ENCODE measurements at regions not wholly inside any gene's neighbourhood (a gene's known extent, or its start where the extent isn't known, plus 50 kb on each side); places are given as distances from the start of the nearest gene placed in this dataset.
"Not testable (repeated sequence)": the region's sequence is repeated elsewhere in the genome, so short reads cannot be mapped to it uniquely, and the experiment has no call there.

DNA sequence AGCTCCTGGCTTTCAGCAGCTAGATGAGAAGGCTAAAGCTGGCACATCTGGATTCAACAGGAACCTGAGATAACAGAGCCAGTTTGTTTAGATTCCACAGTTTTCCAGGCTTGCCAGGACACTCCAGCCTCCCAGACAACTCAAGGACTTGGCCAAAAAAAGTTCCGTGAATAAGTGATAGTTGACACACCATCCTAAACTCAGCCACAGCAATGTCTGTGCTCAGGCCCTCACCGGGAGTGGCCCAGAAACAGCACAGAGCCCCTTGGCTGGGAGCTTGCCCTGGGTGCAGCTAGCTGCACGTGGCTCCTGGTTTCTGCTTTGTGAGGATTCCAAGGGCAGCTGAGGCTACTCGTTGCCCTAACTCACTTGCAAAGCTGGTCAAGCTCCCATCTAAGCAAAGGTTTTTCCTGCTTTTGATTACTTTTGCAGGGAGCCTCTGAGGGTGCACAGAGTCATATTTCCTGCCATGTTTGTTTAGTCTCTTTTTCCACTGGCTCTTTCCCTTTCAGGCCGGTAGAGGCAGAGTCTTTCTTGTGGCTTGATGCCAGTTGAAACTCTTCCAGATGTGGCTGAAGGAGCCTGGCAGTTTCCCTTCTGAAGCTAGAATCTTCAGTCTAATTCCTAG lies 118.3 kb upstream of the ECI2 start:
- no peak overlapping the region for H3K4me3 ChIP-seq
- H3K9me3 Mint-ChIP-seq, result no peaks in the 10 kb centered on the region
- no peak overlapping the region for H3K27ac ChIP-seq (ENCODE audit: low read depth)
- H3K79me2 ChIP-seq (replicated peaks; ENCODE audit: insufficient read depth), result no peaks in the 10 kb centered on the region
- H3K27me3 Mint-ChIP-seq (ENCODE audit: insufficient read depth, low read depth, poor library complexity), result no peaks in the 10 kb centered on the region
- H3K4me3 Mint-ChIP-seq, result no peak overlapping the region
- TF ChIP-seq CREB1 (CRISPR knock-in tag; IDR thresholded peaks at IDR 0.05; ENCODE audit: low read depth) (no peak), EZH2phosphoT487 (IDR thresholded peaks at IDR 0.05; ENCODE audit: unreplicated experiment) (no peak), POLR2AphosphoS5 (IDR thresholded peaks at IDR 0.05; ENCODE audit: low read depth) (no peak), STAT1 (IDR thresholded peaks at IDR 0.05; ENCODE audit: unreplicated experiment) (no peak), NANOG (IDR thresholded peaks at IDR 0.05; ENCODE audit: borderline replicate concordance) (no peak), ZNF114 (CRISPR knock-in tag; IDR thresholded peaks at IDR 0.05) (no peak)
- TF ChIP-seq, protein P1, sequence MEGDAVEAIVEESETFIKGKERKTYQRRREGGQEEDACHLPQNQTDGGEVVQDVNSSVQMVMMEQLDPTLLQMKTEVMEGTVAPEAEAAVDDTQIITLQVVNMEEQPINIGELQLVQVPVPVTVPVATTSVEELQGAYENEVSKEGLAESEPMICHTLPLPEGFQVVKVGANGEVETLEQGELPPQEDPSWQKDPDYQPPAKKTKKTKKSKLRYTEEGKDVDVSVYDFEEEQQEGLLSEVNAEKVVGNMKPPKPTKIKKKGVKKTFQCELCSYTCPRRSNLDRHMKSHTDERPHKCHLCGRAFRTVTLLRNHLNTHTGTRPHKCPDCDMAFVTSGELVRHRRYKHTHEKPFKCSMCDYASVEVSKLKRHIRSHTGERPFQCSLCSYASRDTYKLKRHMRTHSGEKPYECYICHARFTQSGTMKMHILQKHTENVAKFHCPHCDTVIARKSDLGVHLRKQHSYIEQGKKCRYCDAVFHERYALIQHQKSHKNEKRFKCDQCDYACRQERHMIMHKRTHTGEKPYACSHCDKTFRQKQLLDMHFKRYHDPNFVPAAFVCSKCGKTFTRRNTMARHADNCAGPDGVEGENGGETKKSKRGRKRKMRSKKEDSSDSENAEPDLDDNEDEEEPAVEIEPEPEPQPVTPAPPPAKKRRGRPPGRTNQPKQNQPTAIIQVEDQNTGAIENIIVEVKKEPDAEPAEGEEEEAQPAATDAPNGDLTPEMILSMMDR (conservative IDR thresholded peaks at IDR 0.05; ENCODE audit: low read depth in 2 of 2), result no peak
- TF ChIP-seq, protein P2, sequence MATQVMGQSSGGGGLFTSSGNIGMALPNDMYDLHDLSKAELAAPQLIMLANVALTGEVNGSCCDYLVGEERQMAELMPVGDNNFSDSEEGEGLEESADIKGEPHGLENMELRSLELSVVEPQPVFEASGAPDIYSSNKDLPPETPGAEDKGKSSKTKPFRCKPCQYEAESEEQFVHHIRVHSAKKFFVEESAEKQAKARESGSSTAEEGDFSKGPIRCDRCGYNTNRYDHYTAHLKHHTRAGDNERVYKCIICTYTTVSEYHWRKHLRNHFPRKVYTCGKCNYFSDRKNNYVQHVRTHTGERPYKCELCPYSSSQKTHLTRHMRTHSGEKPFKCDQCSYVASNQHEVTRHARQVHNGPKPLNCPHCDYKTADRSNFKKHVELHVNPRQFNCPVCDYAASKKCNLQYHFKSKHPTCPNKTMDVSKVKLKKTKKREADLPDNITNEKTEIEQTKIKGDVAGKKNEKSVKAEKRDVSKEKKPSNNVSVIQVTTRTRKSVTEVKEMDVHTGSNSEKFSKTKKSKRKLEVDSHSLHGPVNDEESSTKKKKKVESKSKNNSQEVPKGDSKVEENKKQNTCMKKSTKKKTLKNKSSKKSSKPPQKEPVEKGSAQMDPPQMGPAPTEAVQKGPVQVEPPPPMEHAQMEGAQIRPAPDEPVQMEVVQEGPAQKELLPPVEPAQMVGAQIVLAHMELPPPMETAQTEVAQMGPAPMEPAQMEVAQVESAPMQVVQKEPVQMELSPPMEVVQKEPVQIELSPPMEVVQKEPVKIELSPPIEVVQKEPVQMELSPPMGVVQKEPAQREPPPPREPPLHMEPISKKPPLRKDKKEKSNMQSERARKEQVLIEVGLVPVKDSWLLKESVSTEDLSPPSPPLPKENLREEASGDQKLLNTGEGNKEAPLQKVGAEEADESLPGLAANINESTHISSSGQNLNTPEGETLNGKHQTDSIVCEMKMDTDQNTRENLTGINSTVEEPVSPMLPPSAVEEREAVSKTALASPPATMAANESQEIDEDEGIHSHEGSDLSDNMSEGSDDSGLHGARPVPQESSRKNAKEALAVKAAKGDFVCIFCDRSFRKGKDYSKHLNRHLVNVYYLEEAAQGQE (IDR thresholded peaks at IDR 0.05; ENCODE audit: unreplicated experiment), result no peak
- TF ChIP-seq, protein P3, sequence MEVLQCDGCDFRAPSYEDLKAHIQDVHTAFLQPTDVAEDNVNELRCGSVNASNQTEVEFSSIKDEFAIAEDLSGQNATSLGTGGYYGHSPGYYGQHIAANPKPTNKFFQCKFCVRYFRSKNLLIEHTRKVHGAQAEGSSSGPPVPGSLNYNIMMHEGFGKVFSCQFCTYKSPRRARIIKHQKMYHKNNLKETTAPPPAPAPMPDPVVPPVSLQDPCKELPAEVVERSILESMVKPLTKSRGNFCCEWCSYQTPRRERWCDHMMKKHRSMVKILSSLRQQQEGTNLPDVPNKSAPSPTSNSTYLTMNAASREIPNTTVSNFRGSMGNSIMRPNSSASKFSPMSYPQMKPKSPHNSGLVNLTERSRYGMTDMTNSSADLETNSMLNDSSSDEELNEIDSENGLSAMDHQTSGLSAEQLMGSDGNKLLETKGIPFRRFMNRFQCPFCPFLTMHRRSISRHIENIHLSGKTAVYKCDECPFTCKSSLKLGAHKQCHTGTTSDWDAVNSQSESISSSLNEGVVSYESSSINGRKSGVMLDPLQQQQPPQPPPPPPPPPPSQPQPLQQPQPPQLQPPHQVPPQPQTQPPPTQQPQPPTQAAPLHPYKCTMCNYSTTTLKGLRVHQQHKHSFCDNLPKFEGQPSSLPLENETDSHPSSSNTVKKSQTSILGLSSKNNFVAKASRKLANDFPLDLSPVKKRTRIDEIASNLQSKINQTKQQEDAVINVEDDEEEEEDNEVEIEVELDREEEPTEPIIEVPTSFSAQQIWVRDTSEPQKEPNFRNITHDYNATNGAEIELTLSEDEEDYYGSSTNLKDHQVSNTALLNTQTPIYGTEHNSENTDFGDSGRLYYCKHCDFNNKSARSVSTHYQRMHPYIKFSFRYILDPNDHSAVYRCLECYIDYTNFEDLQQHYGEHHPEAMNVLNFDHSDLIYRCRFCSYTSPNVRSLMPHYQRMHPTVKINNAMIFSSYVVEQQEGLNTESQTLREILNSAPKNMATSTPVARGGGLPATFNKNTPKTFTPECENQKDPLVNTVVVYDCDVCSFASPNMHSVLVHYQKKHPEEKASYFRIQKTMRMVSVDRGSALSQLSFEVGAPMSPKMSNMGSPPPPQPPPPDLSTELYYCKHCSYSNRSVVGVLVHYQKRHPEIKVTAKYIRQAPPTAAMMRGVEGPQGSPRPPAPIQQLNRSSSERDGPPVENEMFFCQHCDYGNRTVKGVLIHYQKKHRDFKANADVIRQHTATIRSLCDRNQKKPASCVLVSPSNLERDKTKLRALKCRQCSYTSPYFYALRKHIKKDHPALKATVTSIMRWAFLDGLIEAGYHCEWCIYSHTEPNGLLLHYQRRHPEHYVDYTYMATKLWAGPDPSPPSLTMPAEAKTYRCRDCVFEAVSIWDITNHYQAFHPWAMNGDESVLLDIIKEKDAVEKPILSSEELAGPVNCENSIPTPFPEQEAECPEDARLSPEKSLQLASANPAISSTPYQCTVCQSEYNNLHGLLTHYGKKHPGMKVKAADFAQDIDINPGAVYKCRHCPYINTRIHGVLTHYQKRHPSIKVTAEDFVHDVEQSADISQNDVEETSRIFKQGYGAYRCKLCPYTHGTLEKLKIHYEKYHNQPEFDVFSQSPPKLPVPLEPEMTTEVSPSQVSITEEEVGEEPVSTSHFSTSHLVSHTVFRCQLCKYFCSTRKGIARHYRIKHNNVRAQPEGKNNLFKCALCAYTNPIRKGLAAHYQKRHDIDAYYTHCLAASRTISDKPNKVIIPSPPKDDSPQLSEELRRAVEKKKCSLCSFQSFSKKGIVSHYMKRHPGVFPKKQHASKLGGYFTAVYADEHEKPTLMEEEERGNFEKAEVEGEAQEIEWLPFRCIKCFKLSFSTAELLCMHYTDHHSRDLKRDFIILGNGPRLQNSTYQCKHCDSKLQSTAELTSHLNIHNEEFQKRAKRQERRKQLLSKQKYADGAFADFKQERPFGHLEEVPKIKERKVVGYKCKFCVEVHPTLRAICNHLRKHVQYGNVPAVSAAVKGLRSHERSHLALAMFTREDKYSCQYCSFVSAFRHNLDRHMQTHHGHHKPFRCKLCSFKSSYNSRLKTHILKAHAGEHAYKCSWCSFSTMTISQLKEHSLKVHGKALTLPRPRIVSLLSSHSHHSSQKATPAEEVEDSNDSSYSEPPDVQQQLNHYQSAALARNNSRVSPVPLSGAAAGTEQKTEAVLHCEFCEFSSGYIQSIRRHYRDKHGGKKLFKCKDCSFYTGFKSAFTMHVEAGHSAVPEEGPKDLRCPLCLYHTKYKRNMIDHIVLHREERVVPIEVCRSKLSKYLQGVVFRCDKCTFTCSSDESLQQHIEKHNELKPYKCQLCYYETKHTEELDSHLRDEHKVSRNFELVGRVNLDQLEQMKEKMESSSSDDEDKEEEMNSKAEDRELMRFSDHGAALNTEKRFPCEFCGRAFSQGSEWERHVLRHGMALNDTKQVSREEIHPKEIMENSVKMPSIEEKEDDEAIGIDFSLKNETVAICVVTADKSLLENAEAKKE (CRISPR knock-in tag; IDR thresholded peaks at IDR 0.05), result no peak
- no peak overlapping the region for H3K4me2 ChIP-seq
- no peak for DNase-seq (ENCODE audit: low spot score)
- no peaks in the 10 kb centered on the region for H3K27me3 ChIP-seq (ENCODE audit: insufficient read depth)
- no peak overlapping the region for H3K27ac Mint-ChIP-seq
- H3K4me1 ChIP-seq (ENCODE audit: insufficient read depth), result no peaks in the 10 kb centered on the region
- peak overlapping the region; percentile 78; the same call in 1 of the 2 replicates for H2AFZ ChIP-seq
- no peaks in the 10 kb centered on the region for H3K36me3 ChIP-seq (ENCODE audit: insufficient read depth)
- no peaks in the 10 kb centered on the region for H3F3A ChIP-seq (replicated peaks; ENCODE audit: low read depth)
- 0 out of 2 replicates have a peak, but pooled peaks cover 5% of the 10 kb centered on the region for H3K9me2 ChIP-seq (ENCODE audit: insufficient read depth)
- H3K36me3 Mint-ChIP-seq (ENCODE audit: low read depth), result no peaks in the 10 kb centered on the region
- no peaks in the 10 kb centered on the region for H3K4me1 Mint-ChIP-seq
- no peaks in the 10 kb centered on the region for H4K20me1 ChIP-seq (replicated peaks; ENCODE audit: insufficient read depth)
- ATAC-seq, result no peak

- H3K27me3 Mint-ChIP-seq (ENCODE audit: insufficient read depth, low read depth, poor library complexity); H3K27ac Mint-ChIP-seq; H3K4me3 ChIP-seq; H3K36me3 ChIP-seq (ENCODE audit: insufficient read depth); H3K27me3 ChIP-seq (ENCODE audit: insufficient read depth); H3K36me3 Mint-ChIP-seq (ENCODE audit: low read depth); H3K4me1 ChIP-seq (ENCODE audit: insufficient read depth); H3F3A ChIP-seq (replicated peaks; ENCODE audit: low read depth); H2AFZ ChIP-seq; H3K79me2 ChIP-seq (replicated peaks; ENCODE audit: insufficient read depth); ATAC-seq; H3K4me1 Mint-ChIP-seq; H3K9me3 Mint-ChIP-seq; DNase-seq (ENCODE audit: low spot score); H3K27ac ChIP-seq (ENCODE audit: low read depth); H3K9me2 ChIP-seq (ENCODE audit: insufficient read depth); H3K4me3 Mint-ChIP-seq; H4K20me1 ChIP-seq (replicated peaks; ENCODE audit: insufficient read depth); H3K4me2 ChIP-seq: not testable (repeated sequence)
Measured at GRCh38 chr6:4252445-4252844, 117.1 kb upstream of the ECI2 start.

Data from GM23338 (cell line).